ENCODE measurements at regions not wholly inside any gene's neighbourhood (a gene's known extent, or its start where the extent isn't known, plus 50 kb on each side); places are given as distances from the start of the nearest gene placed in this dataset.

DNA sequence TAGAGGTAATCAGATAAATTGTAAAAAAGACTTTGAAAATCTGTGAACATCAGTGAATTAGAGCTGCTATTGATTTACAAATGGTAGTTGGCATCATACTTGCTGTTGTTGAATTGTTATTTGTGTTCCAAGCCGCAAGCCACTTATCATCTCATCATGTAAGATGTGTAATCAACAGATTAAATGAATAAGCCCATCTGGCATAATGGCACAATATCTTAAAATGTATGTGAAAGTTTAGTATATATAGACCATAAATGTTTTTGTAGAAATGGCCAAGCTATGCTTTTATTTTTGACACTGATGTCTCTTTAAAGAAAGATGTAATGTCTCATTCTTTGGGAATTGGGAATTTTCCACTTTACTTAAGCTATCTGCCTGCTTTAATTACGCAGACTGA lies 682.6 kb upstream of the GNPDA2 start:
- TF ChIP-seq, protein P1, sequence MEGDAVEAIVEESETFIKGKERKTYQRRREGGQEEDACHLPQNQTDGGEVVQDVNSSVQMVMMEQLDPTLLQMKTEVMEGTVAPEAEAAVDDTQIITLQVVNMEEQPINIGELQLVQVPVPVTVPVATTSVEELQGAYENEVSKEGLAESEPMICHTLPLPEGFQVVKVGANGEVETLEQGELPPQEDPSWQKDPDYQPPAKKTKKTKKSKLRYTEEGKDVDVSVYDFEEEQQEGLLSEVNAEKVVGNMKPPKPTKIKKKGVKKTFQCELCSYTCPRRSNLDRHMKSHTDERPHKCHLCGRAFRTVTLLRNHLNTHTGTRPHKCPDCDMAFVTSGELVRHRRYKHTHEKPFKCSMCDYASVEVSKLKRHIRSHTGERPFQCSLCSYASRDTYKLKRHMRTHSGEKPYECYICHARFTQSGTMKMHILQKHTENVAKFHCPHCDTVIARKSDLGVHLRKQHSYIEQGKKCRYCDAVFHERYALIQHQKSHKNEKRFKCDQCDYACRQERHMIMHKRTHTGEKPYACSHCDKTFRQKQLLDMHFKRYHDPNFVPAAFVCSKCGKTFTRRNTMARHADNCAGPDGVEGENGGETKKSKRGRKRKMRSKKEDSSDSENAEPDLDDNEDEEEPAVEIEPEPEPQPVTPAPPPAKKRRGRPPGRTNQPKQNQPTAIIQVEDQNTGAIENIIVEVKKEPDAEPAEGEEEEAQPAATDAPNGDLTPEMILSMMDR (conservative IDR thresholded peaks at IDR 0.05; ENCODE audit: low read depth, low read length) = no peak
- TF ChIP-seq EZH2phosphoT487 (IDR thresholded peaks at IDR 0.05; ENCODE audit: borderline replicate concordance, low read length) = no peak
